ENCODE measurements at regions not wholly inside any gene's neighbourhood (a gene's known extent, or its start where the extent isn't known, plus 50 kb on each side); places are given as distances from the start of the nearest gene placed in this dataset.

- no peak for DNase-seq
- no peaks in the 10 kb centered on the region for H3K36me3 ChIP-seq (ENCODE audit: control insufficient read depth, insufficient read depth, low read length)
- CTCF ChIA-PET = no interaction called here
These were observed 85.8 kb downstream of the LLPH start for GRCh38 chr12:66044731-66045130.

GRCh38 chr12:66043035-66043434 is 87.5 kb downstream of the LLPH start:
- peaks cover 16% of the 10 kb centered on the region for H3K4me1 ChIP-seq
- ChIA-PET CTCF (no interaction called here), POLR2A (no interaction called here)
- H3K36me3 ChIP-seq (ENCODE audit: control insufficient read depth, insufficient read depth, low read length) = no peaks in the 10 kb centered on the region
- H3K36me3 Mint-ChIP-seq (ENCODE audit: insufficient read depth, unreplicated experiment) = no peaks in the 10 kb centered on the region
- intact Hi-C loops (cut with micrococcal nuclease; ENCODE audit: unreplicated experiment) = no loop called here
- no peaks in the 10 kb centered on the region for H3K9me3 Mint-ChIP-seq (ENCODE audit: unreplicated experiment)
- H3K27me3 ChIP-seq (replicated peaks; ENCODE audit: control insufficient read depth, insufficient read depth, low read length) = no peaks in the 10 kb centered on the region
- no TSS peak for BruUV-seq (replicated peaks)
- no peaks in the 10 kb centered on the region for H3K9me3 ChIP-seq
- no peak for TF ChIP-seq CTCF (IDR thresholded peaks at IDR 0.05; ENCODE audit: insufficient read depth in 1 of 2, low read depth in 1 of 2, low read length in 1 of 2, severe bottlenecking in 1 of 2, unreplicated experiment in 1 of 2)
- no peak for DNase-seq
- no peak overlapping the region for H3K27ac Mint-ChIP-seq (ENCODE audit: unreplicated experiment)
- H3K4me1 Mint-ChIP-seq (ENCODE audit: low read depth, unreplicated experiment) = peaks cover 8% of the 10 kb centered on the region
- H3K4me3 Mint-ChIP-seq (ENCODE audit: unreplicated experiment) = no peak overlapping the region
- no peak overlapping the region for H3K4me3 ChIP-seq (ENCODE audit: low read depth, low read length)
- no peaks in the 10 kb centered on the region for H3K27me3 Mint-ChIP-seq (ENCODE audit: insufficient read depth, unreplicated experiment)

More at GRCh38 chr12:66044731-66045130, 85.8 kb downstream of the LLPH start:
- no peaks in the 10 kb centered on the region for H3K27me3 Mint-ChIP-seq (ENCODE audit: insufficient read depth, unreplicated experiment)
- H3K9me3 Mint-ChIP-seq (ENCODE audit: unreplicated experiment) = no peaks in the 10 kb centered on the region
- Histone ChIP-seq H3K27me3 (replicated peaks; ENCODE audit: control insufficient read depth, insufficient read depth, low read length) (no peaks in the 10 kb centered on the region), H3K4me3 (ENCODE audit: low read depth, low read length) (no peak overlapping the region), H3K9me3 (no peaks in the 10 kb centered on the region), H3K4me1 (peaks cover 28% of the 10 kb centered on the region)
- H3K27ac Mint-ChIP-seq (ENCODE audit: unreplicated experiment) = no peak overlapping the region
- BruUV-seq (replicated peaks) = no TSS peak
- POLR2A ChIA-PET = no interaction called here
- peaks cover 4% of the 10 kb centered on the region for H3K36me3 Mint-ChIP-seq (ENCODE audit: insufficient read depth, unreplicated experiment)
- no peak for TF ChIP-seq CTCF (IDR thresholded peaks at IDR 0.05; ENCODE audit: insufficient read depth in 1 of 2, low read depth in 1 of 2, low read length in 1 of 2, severe bottlenecking in 1 of 2, unreplicated experiment in 1 of 2)
- no peak overlapping the region for H3K4me3 Mint-ChIP-seq (ENCODE audit: unreplicated experiment)
- H3K4me1 Mint-ChIP-seq (ENCODE audit: low read depth, unreplicated experiment) = peaks cover 18% of the 10 kb centered on the region
- intact Hi-C loops (cut with micrococcal nuclease; ENCODE audit: unreplicated experiment) = no loop called here

- no TSS peak for BruUV-seq (replicated peaks)
- no peaks in the 10 kb centered on the region for H3K9me3 ChIP-seq
- CTCF ChIA-PET = no interaction called here
- H3K36me3 Mint-ChIP-seq (ENCODE audit: insufficient read depth, unreplicated experiment) = no peaks in the 10 kb centered on the region
- H3K27me3 Mint-ChIP-seq (ENCODE audit: insufficient read depth, unreplicated experiment) = no peaks in the 10 kb centered on the region
- peaks cover 9% of the 10 kb centered on the region for H3K4me1 Mint-ChIP-seq (ENCODE audit: low read depth, unreplicated experiment)
- H3K9me3 Mint-ChIP-seq (ENCODE audit: unreplicated experiment) = no peaks in the 10 kb centered on the region
- POLR2A ChIA-PET = no interaction called here
- H3K4me3 Mint-ChIP-seq (ENCODE audit: unreplicated experiment) = no peak overlapping the region
- no peaks in the 10 kb centered on the region for H3K27me3 ChIP-seq (replicated peaks; ENCODE audit: control insufficient read depth, insufficient read depth, low read length)
- no peak overlapping the region for H3K4me3 ChIP-seq (ENCODE audit: low read depth, low read length)
- DNase-seq = no peak
- peaks cover 5% of the 10 kb centered on the region for H3K4me1 ChIP-seq
- H3K27ac Mint-ChIP-seq (ENCODE audit: unreplicated experiment) = no peak overlapping the region
- intact Hi-C loops (cut with micrococcal nuclease; ENCODE audit: unreplicated experiment) = no loop called here
- H3K36me3 ChIP-seq (ENCODE audit: control insufficient read depth, insufficient read depth, low read length) = no peaks in the 10 kb centered on the region
- no peak for TF ChIP-seq CTCF (IDR thresholded peaks at IDR 0.05; ENCODE audit: insufficient read depth in 1 of 2, low read depth in 1 of 2, low read length in 1 of 2, severe bottlenecking in 1 of 2, unreplicated experiment in 1 of 2)
These were observed 88.7 kb downstream of the LLPH start for GRCh38 chr12:66041651-66042363.
